C4-2B (cell line): ENCODE measurements at regions not wholly inside any gene's neighbourhood (a gene's known extent, or its start where the extent isn't known, plus 50 kb on each side); places are given as distances from the start of the nearest gene placed in this dataset.

Experiments
- CTCF ChIP-seq: fragments of 450-650 bp; conservative IDR thresholded peaks from 2 replicates; pipeline ENCODE4 v1.5.1; 2017; ENCODE audit warnings: mild to moderate bottlenecking
- ZFX ChIP-seq: fragments of 450-650 bp; IDR thresholded peaks from 2 replicates; pipeline ENCODE4 v1.6.1; 2017

GRCh38 chr2:176732780-176733179 lies 463.5 kb downstream of the MTX2 start:
- TF ChIP-seq CTCF: no peak
- TF ChIP-seq ZFX: no peak
